ENCODE measurements at regions not wholly inside any gene's neighbourhood (a gene's known extent, or its start where the extent isn't known, plus 50 kb on each side); places are given as distances from the start of the nearest gene placed in this dataset.
"Not testable (repeated sequence)": the region's sequence is repeated elsewhere in the genome, so short reads cannot be mapped to it uniquely, and the experiment has no call there.

DNA sequence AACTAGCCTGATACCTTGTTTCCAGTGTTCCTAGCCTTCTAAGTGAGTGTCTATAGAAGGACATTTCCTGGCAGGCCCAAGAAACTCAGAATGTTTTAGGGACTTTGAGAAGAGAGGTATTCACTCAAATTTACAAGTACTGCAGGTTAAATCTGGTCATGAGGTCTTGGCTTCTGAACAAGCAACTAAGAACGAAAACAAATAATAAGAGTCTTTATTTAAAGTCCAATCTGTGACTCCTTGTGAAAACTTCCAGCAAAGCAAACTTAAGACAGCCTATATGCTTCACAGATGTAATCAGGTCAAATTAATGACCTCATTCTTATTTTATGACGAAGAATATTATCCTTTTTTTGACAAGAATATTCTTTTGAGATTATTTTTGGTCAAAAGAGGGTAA lies 79.4 kb upstream of the PRSS16 start:
- DNase-seq = no peak

DNA sequence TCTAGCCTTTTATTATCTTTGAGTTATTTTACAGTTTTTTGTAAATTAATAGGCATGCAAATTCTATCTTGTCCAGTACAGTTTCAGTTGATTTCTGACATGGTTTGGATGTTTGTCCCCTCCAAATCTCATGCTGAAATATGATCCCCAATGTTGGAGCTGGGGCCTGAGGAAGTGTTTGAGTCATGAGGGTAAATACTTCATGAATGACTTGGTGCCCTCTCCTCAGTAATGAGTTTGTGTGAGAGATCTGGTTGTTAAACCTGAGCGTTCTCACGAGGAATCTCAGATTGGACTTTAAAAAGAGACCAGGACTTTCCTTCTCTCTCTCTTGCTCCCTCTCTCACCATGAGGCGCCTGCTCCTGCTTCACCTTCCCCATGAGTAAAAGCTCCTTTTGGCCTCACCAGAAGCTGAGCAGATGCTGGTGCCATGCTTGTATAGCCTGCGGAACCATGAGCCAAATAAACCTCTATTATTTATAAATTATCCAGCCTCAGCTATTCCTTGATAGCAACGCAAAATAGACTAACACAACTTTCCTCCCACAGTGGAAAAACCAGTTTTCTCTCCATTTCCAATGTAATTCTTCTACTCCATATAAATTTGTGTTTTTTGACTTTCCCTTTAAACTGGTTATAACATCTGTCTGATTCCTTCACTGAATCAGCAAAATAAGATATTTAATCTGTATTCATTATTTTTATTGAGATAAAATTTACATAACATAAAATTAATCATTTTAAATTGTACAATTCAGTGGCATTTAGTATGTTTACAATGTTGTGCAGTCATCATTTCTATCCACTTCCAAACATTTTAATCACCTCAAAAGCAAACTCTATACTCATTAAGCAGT lies 78.7 kb upstream of the PRSS16 start:
- DNase-seq = no peak

DNA sequence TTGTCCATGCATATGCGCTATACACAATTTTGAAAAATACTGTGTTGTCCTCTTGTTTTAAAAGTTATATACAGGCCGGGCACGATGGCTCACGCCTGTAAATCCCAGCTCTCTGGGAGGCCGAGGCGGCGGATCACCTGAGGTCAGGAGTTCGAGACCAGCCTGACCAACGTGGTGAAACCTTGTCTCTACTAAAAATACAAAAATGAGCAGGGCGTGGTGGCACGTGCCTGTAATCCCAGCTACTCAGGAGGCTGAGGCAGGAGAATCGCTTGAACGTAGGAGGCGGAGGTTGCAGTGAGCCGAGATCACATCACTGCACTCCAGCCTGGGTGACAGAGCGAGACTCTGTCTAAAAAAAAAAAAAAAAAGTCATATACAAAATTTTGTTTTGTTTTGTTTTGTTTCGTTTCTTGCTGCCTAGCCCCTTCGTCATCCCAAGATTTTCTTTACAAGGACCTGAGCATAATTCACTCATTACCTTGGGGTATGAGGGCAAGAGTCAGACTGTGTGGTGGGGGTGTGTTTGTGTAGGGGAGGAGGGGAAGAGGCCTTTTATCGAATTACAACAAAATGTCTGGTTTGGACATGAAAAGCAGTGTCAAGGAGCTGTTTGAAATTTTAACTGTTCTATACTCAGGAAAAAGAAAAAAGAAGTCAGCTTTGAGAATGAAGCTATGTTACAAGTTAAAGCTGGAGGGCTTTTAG lies 74.8 kb upstream of the PRSS16 start:
- not testable (repeated sequence) for DNase-seq

DNA sequence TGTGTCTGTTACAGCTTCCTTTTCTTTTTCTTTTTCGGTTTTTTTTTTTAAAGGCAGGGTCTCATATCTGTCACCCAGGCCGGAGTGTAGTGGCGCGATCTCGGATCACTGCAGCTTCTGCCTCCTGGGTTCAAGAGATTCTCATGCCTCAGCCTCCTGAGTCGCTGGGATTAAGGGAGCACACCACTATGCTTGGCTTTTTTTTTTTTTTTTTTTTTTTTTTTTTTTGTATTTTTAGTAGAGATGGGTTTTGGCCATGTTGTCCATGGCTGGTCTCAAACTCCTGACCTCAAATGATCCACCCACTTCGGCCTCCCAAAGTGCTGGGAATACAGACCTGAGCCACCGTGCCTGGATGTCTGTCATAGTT lies 74.3 kb upstream of the PRSS16 start:
- not testable (repeated sequence) for DNase-seq

DNA sequence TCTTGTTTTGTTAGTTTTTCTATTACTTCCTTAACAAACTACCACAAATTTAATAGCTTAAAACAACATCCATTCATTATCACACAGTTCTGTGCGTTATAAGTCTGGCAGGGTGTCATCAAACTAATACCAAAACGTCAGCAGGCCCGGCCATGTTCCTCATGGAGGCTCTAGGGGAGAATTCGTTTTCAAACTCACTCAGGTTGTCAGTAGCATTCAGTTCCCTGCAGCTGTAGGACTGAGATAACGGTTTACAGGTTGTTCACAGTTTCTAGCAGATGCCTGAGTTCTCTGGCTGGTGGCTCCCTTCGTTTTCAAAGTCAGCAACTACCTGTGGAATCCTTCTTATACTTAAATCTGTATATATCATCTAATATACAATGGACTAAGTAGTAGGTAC lies 72.5 kb upstream of the PRSS16 start:
- no peak for DNase-seq

DNA sequence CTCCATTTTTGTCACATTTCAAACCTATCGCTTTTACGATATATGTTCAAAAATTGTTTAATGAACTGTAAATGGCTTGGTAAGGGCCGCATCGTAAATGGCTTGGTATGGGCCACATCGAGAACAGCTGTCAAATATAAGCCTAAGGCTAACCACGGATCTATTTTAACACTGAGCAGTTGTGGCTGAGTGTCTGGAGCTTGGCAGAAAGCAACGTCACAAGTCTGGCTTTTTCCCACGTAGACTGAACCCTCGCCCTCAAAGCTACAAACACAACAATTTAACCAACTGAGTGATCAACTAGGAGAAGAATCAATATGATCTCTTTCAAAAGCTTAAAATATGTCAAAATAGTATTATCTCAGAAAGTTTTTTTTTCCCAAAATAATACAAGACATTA lies 71.4 kb upstream of the PRSS16 start:
- no peak for DNase-seq

DNA sequence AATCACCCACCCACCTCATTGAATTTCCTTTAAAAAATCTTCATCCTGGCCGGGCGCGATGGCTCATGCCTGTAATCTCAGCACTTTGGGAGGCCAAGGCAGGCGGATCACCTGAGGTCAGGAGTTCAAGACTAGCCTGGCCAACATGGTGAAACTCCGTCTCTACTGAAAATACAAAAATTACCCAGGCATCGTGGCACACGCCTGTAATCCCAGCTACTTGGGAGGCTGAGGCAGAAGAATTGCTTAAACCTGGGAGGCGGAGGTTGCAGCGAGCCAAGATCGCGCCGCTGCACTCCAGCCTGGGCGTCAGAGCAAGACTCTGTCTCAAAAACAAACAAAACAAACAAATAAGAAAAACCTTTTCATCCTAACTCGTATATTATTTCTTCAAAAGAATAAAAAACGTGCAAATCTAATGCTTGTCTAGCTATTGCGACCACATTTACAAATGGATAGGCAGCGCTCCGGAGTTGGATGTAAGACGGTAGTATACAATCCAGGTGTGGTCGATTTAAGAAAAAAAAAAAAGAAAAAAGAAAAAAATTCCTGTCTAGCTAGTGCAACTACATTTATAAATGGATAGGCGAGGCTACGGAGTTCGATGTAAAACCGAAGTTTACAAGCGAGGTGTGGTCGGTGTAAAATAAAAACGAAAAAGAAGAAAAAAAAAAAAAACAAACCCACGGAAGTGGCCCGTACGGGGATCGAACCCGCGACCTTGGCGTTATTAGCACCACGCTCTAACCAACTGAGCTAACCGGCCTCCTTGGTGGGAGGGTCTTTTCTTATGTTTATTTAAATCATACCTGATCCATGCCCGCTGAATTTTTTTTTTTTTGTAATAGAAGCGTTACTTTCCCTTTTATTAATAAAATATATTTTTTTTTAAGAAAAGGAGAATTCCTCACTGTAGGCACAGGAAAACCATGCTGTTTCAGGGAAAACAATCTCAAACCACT lies 70.7 kb upstream of the PRSS16 start:
- peak; percentile 16 for DNase-seq

DNA sequence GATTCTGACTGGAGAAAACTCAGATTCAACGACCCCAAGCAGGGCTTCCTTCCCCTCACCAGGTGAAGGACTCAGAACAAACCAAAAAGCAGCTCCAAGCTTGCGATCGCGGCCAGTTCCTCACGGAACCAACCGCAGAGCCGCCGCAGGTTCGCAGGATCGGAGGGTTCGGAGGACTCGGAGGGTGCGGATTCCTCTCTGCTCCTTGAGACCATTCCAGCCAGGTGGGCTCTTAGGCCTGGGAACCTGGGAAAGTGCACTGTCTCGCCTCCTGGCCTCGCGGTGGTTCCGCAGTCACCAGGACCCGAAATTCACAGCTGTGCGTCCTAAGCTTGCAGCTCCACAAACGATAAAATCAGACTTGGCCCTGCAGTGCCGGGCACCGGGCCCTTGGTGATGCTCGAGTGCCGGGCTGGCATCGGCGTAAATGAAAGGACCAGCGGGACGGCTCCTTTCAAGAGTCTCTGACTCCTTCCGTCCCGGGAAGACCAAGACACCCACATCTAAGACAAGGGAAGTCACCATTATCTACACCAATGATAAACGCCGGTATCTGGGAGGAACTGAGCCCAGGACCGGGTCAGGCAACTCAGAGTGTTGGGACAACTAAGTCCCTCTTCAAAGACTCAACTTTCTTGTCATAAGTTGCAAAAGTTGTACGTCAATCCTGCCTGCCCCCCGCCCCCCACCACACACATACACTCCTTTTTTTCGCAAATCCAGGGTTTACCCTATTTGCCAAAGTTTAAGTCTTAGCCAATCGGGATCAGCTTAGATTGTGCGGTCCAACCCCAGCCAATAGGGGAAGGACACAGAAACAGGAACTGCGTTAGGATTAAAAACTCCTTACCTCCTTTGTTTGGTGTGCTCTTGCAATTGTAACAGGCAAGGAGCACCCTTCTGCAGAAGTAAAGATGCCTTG lies 69.8 kb upstream of the PRSS16 start:
- DNase-seq = no peak

DNA sequence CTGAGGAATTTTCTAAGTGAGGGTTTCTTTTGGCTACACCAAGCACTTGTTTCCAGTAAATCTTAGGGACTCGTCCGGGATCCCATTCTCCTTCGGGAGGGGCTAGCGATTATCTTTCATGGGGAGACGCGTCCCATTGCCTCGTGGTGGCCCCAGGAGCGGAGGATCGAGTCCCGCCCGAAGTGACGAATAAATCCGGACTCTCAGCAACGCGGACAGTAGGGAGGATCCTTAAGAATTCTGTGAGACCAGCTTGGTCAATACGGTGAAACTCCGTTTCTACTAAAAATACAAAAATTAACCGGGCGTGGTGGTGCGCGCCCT lies 69.1 kb upstream of the PRSS16 start:
- no peak for DNase-seq

DNA sequence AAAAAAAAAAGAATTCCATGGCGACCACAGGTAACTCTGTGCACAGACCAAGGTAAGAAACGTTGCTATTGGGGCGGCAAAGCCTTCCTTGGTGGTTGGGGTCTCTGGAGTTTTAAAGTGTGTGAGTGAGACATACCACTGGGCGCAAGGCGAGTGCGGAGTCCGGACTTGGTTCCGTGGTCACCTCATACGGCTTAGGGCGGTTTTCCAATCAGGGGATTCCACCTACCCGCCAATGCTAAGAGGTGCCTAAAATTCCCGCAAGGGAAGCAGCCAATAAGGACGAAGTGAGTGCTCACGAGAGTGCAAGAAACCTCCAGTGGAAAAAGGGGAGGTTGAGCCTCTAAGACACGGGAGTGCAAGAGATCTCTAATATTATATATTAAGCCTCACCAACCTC lies 68.6 kb upstream of the PRSS16 start:
- no peak for DNase-seq

DNA sequence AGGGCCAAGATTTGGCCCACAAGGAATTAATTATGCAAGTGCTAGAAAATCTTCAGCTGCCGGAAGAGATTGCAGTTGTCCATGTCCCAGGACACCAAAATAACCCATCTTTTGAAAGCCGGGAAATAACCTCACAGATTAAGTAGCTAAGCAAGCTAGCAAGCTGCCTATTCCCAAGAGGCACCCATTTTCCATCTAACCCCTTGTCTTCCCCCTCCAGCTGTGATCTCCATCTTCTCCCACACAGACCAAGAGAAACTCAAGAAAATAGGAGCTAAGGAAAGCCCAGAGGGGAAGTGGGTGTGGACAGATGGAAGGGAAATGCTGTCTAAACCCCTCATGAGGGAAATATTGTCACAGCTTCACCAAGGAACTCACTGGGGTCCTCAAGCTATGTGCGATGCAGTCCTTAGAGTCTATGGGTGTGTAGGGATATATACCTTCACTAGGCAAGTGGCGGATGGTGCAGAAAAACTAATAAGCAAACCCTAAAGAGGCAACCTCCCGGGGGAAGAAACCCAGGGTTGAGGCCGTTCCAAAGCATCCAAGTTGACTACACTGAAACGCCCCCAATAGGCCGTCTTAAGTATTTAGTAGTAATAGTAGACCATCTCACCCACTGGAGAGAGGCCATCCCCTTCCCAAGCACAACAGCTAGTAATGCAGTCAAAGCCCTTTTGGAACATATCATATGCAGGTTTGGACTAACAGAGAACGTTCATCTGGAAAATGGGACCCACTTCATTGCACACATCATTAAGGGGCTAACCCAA lies 64.3 kb upstream of the PRSS16 start:
- no peak for DNase-seq

DNA sequence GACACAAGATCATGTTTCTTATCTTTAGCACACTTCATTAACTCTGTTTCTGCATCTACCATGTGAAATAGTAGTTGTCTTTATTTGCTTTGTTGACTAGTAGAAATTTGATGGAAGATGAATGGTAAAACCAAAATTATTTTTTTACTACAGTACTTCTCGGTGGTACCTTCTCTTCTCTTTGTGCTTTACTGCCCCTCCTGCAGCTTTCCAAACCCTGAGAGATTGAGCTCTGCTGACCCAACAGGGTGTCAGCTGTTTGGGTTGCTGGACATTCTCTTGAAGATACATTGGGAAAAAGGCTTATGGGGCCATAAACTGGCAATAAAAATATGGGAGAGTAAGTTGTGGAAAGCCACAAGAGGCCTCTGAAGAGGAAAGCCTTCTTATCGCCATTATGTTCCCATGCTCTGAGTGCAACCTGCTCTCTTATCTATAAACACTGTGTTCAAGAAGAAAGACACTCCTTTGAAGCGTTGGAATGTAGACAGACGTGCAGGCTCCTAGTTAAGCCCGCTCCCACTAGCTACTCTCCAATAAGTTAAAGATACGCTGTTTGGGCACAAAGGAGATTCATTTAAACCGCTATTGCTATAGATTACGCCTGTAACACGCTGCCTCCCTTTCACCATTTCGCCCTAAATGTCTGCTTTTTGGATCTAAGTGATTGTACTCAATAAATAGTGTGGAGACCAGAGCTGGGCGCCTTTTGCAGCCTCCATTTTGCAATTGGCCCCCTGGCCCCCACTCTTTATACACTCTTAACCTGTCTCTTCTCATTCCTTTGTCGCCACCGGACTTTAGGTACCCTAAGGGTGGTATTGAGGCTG lies 60.1 kb upstream of the PRSS16 start:
- DNase-seq = no peak

DNA sequence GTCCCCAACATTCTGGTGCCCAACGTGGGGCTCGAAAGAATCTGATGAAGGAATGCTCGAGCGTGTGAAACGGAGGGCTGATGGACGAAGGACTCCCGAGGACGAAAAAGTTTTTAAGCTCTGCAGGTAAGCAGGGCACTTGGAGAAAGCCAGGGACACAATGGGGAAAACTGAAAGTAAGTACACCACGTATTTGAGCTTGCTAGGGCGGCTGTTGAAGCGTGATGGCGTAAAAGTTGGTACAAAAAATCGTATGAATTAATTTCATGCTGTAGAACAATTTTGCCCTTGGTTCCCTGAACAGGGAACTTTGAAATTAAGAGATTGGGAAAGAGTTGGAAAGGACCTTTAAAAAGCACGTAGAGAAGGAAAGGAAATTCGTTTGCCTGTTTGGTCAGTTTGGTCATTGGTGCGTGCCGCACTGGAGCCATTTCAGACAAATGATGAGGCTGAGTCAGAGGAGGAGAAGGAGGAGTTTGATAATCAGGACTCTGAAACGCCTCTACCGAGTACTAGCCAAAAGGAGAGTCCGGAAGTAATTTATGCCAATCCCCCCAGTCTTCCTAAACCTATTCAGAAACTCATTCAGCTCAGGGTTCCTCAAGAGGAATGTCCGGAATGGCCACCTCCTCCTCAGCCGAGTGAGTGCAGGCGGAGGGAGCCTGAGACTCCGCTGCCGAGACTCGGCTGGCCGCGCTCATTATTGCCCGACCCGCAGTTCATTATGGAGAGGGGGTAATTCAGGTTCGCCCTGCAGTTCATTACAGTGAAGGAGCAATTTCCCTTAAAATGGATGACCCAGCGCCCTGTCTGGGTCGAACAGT lies 59.2 kb upstream of the PRSS16 start:
- no peak for DNase-seq

DNA sequence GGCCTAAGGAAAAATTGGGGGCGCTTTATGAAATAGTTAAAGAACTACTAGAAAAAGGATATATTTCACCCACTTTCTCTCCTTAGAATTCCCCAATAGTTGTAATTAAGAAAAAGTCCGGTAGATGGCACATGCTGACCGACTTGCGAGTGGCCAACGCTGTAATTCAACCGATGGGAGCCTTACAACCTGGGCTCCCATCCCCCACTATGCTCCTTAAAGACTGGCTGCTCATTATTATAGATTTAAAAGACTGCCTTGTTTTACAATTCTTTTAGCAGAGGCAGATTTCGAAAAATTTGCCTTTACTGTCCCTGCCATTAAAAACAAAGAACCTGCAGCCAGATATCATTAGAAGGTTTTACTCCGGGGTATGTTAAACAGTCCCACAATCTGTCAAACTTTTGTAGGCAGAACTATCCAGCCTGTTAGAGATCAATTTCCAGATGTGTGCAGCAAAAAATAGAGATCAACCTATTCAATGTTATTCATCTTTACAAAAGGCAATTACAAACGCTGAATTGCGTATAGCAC lies 58.5 kb upstream of the PRSS16 start:
- peak; percentile 33 for DNase-seq

DNA sequence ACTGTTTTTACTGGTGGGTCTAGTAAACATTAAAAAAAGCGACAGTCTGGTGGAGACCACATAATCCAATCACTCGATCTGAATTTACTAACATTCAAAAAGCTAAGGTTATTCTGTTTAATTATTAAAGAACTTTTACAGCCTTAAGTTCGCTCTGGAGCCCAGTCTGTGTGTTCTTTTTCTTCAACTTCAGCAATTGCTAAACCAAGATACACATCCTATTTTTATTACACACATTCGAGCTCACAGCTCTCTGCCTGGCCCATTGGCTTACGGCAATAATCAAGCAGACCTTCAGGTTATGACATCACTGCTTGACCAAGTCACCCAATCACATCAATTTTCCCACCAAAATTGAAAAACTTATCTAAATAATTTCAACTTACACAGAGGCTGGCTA lies 57.4 kb upstream of the PRSS16 start:
- no peak for DNase-seq

DNA sequence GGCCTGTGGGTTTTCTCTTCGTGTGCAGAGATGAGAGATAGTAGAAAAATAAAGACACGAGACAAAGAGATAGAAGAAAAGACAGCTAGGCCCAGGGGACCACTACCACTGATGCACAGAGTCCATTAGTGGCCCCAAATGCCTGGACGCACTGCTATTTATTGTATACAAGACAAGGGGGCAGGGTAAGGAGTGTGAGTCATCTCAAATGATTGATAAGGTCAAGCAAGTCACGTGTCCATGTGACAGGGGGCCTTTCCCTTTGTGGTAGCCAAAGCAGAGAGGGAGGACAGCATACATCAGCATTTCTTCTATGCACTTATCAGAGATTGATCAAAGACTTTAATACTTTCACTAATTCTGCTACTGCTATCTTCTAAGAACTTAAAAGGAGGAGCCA lies 53.0 kb upstream of the PRSS16 start:
- not testable (repeated sequence) for DNase-seq

DNA sequence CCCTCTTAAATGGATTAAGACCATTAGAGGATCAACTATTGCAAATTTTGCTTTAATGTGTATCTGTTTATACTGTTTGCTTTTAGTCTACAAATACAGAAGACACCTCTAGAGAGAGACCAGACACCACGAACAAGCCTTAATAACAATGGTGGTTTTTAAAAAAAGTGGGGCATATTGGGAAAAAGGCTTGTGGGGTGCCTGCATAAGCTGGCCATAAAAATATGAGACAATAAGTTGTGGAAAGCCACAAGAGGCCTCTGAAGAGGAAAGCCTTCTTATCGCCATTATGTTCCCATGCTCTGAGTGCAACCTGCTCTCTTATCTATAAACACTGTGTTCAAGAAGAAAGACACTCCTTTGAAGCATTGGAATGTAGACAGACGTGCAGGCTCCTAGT lies 52.0 kb upstream of the PRSS16 start:
- DNase-seq = not testable (repeated sequence)
